ENCODE measurements at regions not wholly inside any gene's neighbourhood (a gene's known extent, or its start where the extent isn't known, plus 50 kb on each side); places are given as distances from the start of the nearest gene placed in this dataset.

DNA sequence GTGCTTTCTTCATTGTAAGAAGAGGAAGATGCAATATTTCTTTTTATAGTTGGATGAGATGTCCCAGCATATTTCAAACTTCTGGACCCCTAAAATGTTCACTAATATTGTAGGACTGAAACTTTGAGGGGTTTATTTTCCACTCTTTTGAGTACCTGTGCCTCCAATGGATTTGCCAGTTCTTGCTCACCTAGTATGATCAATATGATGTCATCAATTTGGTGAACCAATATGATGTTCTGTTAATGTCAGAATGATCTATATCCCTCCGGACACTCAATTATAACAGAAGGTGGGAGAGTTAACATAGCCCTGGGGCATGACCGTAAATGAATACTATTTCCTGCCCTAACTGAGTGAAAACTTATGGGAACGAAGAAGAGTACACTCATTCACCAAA, 178.3 kb downstream of the CBLN1 start:
- H3K79me2 ChIP-seq (ENCODE audit: control insufficient read depth, low read length): no peaks in the 10 kb centered on the region
- no peaks in the 10 kb centered on the region for H3K9me3 ChIP-seq (ENCODE audit: control insufficient read depth, insufficient read depth, low read length)
- no peak overlapping the region for H3K4me3 ChIP-seq (ENCODE audit: low read length)
- no peaks in the 10 kb centered on the region for H3K36me3 ChIP-seq (ENCODE audit: control insufficient read depth, low read length)
- H3F3A ChIP-seq (ENCODE audit: control insufficient read depth, insufficient read depth): no peaks in the 10 kb centered on the region
- no peaks in the 10 kb centered on the region for H3K4me1 ChIP-seq (ENCODE audit: control insufficient read depth, low read length)
- no peaks in the 10 kb centered on the region for H3K9me2 ChIP-seq (replicated peaks; ENCODE audit: control insufficient read depth, low read length)
- TF ChIP-seq, protein P1, sequence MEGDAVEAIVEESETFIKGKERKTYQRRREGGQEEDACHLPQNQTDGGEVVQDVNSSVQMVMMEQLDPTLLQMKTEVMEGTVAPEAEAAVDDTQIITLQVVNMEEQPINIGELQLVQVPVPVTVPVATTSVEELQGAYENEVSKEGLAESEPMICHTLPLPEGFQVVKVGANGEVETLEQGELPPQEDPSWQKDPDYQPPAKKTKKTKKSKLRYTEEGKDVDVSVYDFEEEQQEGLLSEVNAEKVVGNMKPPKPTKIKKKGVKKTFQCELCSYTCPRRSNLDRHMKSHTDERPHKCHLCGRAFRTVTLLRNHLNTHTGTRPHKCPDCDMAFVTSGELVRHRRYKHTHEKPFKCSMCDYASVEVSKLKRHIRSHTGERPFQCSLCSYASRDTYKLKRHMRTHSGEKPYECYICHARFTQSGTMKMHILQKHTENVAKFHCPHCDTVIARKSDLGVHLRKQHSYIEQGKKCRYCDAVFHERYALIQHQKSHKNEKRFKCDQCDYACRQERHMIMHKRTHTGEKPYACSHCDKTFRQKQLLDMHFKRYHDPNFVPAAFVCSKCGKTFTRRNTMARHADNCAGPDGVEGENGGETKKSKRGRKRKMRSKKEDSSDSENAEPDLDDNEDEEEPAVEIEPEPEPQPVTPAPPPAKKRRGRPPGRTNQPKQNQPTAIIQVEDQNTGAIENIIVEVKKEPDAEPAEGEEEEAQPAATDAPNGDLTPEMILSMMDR (IDR thresholded peaks at IDR 0.05; ENCODE audit: low read depth, low read length, poor library complexity, severe bottlenecking): no peak
- no peak for TF ChIP-seq EZH2phosphoT487 (IDR thresholded peaks at IDR 0.05; ENCODE audit: borderline replicate concordance, low read length)
- H4K20me1 ChIP-seq (ENCODE audit: control insufficient read depth, insufficient read depth, low read depth, low read length): no peaks in the 10 kb centered on the region
- H3K4me2 ChIP-seq (ENCODE audit: low read length): no peak overlapping the region
- no peak overlapping the region for H3K27ac ChIP-seq (ENCODE audit: low read depth, low read length)
- no peaks in the 10 kb centered on the region for H3K27me3 ChIP-seq (ENCODE audit: control insufficient read depth, low read length)

DNA sequence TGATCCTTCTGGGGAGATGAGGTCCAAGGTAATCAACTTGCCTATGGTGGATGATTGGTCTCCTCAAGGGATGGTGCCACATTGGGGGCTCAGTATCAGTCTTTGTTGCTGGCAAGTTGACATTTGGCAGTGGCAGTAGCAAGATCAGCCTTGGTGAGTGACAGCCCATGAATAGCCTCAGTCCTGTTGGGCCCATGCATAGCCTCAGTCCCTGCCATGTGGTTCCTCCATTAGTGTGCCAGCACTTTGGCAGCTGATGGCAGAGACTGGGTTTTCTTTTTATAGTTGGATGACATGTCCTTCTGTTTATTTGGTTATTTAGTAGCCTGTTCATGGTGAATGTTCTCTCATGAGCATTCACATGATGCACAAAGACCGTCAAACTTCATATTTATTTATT, 179.6 kb downstream of the CBLN1 start:
- Histone ChIP-seq H4K20me1 (ENCODE audit: control insufficient read depth, insufficient read depth, low read depth, low read length) (no peaks in the 10 kb centered on the region), H3K27me3 (ENCODE audit: control insufficient read depth, low read length) (no peaks in the 10 kb centered on the region), H3F3A (ENCODE audit: control insufficient read depth, insufficient read depth) (no peaks in the 10 kb centered on the region), H3K36me3 (ENCODE audit: control insufficient read depth, low read length) (no peaks in the 10 kb centered on the region), H3K9me2 (replicated peaks; ENCODE audit: control insufficient read depth, low read length) (no peaks in the 10 kb centered on the region), H3K79me2 (ENCODE audit: control insufficient read depth, low read length) (no peaks in the 10 kb centered on the region), H3K27ac (ENCODE audit: low read depth, low read length) (no peak overlapping the region), H3K4me2 (ENCODE audit: low read length) (no peak overlapping the region), H3K9me3 (ENCODE audit: control insufficient read depth, insufficient read depth, low read length) (no peaks in the 10 kb centered on the region), H3K4me3 (ENCODE audit: low read length) (no peak overlapping the region), H3K4me1 (ENCODE audit: control insufficient read depth, low read length) (no peaks in the 10 kb centered on the region)
- TF ChIP-seq, protein P1 (IDR thresholded peaks at IDR 0.05; ENCODE audit: low read depth, low read length, poor library complexity, severe bottlenecking): no peak
- TF ChIP-seq EZH2phosphoT487 (IDR thresholded peaks at IDR 0.05; ENCODE audit: borderline replicate concordance, low read length): no peak

DNA sequence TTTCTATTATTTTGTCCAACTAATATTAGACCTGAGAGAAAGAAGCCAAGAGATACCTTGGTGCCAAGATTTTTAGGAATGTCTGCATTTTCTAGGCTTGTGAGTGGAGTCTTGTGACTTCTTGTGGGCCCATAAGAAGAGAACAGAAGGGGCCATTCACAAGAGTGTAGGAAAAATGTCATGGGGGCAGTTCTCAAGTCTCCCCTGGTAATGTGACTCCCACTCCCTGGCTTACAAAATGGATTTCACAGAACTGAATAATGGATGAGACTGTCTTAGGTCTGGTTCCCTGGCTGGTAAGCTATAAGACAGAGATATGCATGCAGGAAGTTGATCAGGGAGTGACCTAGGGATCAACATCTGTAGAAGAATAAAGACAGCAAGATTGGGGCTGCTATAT, 181.3 kb downstream of the CBLN1 start:
- no peaks in the 10 kb centered on the region for H3K36me3 ChIP-seq (ENCODE audit: control insufficient read depth, low read length)
- no peaks in the 10 kb centered on the region for H4K20me1 ChIP-seq (ENCODE audit: control insufficient read depth, insufficient read depth, low read depth, low read length)
- no peaks in the 10 kb centered on the region for H3K9me3 ChIP-seq (ENCODE audit: control insufficient read depth, insufficient read depth, low read length)
- H3K9me2 ChIP-seq (replicated peaks; ENCODE audit: control insufficient read depth, low read length): no peaks in the 10 kb centered on the region
- H3K27ac ChIP-seq (ENCODE audit: low read depth, low read length): no peak overlapping the region
- H3K79me2 ChIP-seq (ENCODE audit: control insufficient read depth, low read length): no peaks in the 10 kb centered on the region
- no peaks in the 10 kb centered on the region for H3K27me3 ChIP-seq (ENCODE audit: control insufficient read depth, low read length)
- no peaks in the 10 kb centered on the region for H3K4me1 ChIP-seq (ENCODE audit: control insufficient read depth, low read length)
- H3K4me3 ChIP-seq (ENCODE audit: low read length): no peak overlapping the region
- H3K4me2 ChIP-seq (ENCODE audit: low read length): no peak overlapping the region
- TF ChIP-seq EZH2phosphoT487 (IDR thresholded peaks at IDR 0.05; ENCODE audit: borderline replicate concordance, low read length): no peak
- TF ChIP-seq, protein P1 (IDR thresholded peaks at IDR 0.05; ENCODE audit: low read depth, low read length, poor library complexity, severe bottlenecking): no peak
- H3F3A ChIP-seq (ENCODE audit: control insufficient read depth, insufficient read depth): no peaks in the 10 kb centered on the region

DNA sequence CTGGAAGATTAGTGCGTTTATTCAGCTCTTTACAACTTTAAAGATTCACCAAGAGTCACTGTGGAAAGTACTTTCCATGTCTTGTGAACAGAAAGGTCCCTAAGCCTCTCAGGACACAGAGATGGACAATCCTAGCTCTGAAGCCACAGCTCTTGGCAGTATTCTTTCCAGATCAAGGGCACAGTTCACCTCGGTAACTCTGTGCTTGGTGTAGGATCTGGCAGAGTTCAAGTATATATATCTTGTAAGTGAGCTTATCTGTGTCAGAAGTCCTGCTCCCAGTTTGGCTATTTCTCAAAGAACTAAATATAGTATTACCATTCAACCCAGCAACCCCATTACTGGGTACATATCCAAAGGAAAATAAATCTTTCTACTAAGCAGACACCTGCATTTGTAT, 183.7 kb downstream of the CBLN1 start:
- Histone ChIP-seq H3K36me3 (ENCODE audit: control insufficient read depth, low read length) (no peaks in the 10 kb centered on the region), H3K27ac (ENCODE audit: low read depth, low read length) (no peak overlapping the region), H3K9me2 (replicated peaks; ENCODE audit: control insufficient read depth, low read length) (no peaks in the 10 kb centered on the region), H3F3A (ENCODE audit: control insufficient read depth, insufficient read depth) (no peaks in the 10 kb centered on the region), H3K79me2 (ENCODE audit: control insufficient read depth, low read length) (no peaks in the 10 kb centered on the region), H3K4me3 (ENCODE audit: low read length) (no peak overlapping the region), H3K27me3 (ENCODE audit: control insufficient read depth, low read length) (no peaks in the 10 kb centered on the region), H3K4me1 (ENCODE audit: control insufficient read depth, low read length) (no peaks in the 10 kb centered on the region), H4K20me1 (ENCODE audit: control insufficient read depth, insufficient read depth, low read depth, low read length) (no peaks in the 10 kb centered on the region), H3K9me3 (ENCODE audit: control insufficient read depth, insufficient read depth, low read length) (no peaks in the 10 kb centered on the region), H3K4me2 (ENCODE audit: low read length) (no peak overlapping the region)
- TF ChIP-seq, protein P1 (IDR thresholded peaks at IDR 0.05; ENCODE audit: low read depth, low read length, poor library complexity, severe bottlenecking): no peak
- TF ChIP-seq EZH2phosphoT487 (IDR thresholded peaks at IDR 0.05; ENCODE audit: borderline replicate concordance, low read length): no peak
